ENCODE measurements at regions not wholly inside any gene's neighbourhood (a gene's known extent, or its start where the extent isn't known, plus 50 kb on each side); places are given as distances from the start of the nearest gene placed in this dataset.

DNA sequence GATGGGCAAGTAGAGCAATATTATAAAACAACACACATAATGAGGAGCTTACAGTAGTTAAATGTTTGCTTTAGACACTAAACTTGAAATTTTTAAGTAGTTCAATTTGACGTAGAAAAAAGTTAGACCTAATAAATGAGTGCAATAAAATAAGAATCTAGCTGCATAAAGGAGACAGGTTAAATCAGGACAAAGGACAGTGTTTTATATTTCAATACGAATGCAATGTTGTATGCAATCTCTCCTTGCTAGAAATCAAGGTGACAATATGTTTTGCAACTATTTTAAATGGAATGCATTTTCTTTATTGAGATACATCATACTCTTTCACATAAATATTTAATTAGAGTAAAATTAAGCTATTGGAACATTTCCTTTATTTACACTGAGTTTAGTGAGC is 267.9 kb downstream of the CASP12 start:
- TF ChIP-seq, protein P1, sequence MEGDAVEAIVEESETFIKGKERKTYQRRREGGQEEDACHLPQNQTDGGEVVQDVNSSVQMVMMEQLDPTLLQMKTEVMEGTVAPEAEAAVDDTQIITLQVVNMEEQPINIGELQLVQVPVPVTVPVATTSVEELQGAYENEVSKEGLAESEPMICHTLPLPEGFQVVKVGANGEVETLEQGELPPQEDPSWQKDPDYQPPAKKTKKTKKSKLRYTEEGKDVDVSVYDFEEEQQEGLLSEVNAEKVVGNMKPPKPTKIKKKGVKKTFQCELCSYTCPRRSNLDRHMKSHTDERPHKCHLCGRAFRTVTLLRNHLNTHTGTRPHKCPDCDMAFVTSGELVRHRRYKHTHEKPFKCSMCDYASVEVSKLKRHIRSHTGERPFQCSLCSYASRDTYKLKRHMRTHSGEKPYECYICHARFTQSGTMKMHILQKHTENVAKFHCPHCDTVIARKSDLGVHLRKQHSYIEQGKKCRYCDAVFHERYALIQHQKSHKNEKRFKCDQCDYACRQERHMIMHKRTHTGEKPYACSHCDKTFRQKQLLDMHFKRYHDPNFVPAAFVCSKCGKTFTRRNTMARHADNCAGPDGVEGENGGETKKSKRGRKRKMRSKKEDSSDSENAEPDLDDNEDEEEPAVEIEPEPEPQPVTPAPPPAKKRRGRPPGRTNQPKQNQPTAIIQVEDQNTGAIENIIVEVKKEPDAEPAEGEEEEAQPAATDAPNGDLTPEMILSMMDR (IDR thresholded peaks at IDR 0.05; ENCODE audit: insufficient read depth, low read length, poor library complexity, severe bottlenecking), result no peak
- no peak for TF ChIP-seq EZH2phosphoT487 (conservative IDR thresholded peaks at IDR 0.05; ENCODE audit: low read length)

All from SU-DHL-6 (cell line).